NCI-H1694 (cell line): ENCODE measurements at regions not wholly inside any gene's neighbourhood (a gene's known extent, or its start where the extent isn't known, plus 50 kb on each side); places are given as distances from the start of the nearest gene placed in this dataset.

ENCODE experiments used
- DNase-seq: peaks from one replicate; lab custom pipeline; 2025; lab: John Stamatoyannopoulos, UW

GRCh38 chr4:11484531-11484930 lies 55.8 kb upstream of the HS3ST1 start:
- DNase-seq, result no peak

GRCh38 chr4:11483046-11483445 lies 54.4 kb upstream of the HS3ST1 start:
- DNase-seq, result no peak

GRCh38 chr4:11480683-11481082 lies 52.0 kb upstream of the HS3ST1 start:
- no peak for DNase-seq
